HEK293 (cell line): ENCODE measurements at regions not wholly inside any gene's neighbourhood (a gene's known extent, or its start where the extent isn't known, plus 50 kb on each side); places are given as distances from the start of the nearest gene placed in this dataset.

Experiments used
- TCF7L2 ChIP-seq: IDR thresholded peaks from 2 replicates; pipeline ENCODE4 v1.6.1; 2011; ENCODE audit warnings: low read depth, mild to moderate bottlenecking, inconsistent platforms, low read length, moderate library complexity, borderline replicate concordance
- YY1 ChIP-seq: fragments of 450-650 bp; formaldehyde crosslinking; IDR thresholded peaks from 2 replicates; pipeline ENCODE4 v1.5.1; 2018; ENCODE audit warnings: missing biosample characterization, missing genetic modification characterization
- ZNF146 ChIP-seq: fragments of 450-650 bp; formaldehyde crosslinking; IDR thresholded peaks from 2 replicates; pipeline ENCODE4 v1.5.1; 2016; ENCODE audit warnings: missing biosample characterization, missing genetic modification characterization
- ZNF157 ChIP-seq: fragments of 450-650 bp; formaldehyde crosslinking; IDR thresholded peaks from 2 replicates; pipeline ENCODE4 v1.5.1; 2016; ENCODE audit warnings: missing biosample characterization, missing genetic modification characterization
- ZNF785 ChIP-seq: fragments of 450-650 bp; formaldehyde crosslinking; IDR thresholded peaks from 2 replicates; pipeline ENCODE4 v1.5.1; 2016; ENCODE audit warnings: missing biosample characterization, missing genetic modification characterization
- TF ChIP-seq, protein P1 (sequence below): fragments of 450-650 bp; formaldehyde crosslinking; IDR thresholded peaks from 2 replicates; pipeline ENCODE4 v1.5.1; 2016; ENCODE audit warnings: missing biosample characterization, missing genetic modification characterization
- TF ChIP-seq, protein P2 (sequence below): fragments of 450-650 bp; formaldehyde crosslinking; IDR thresholded peaks from 2 replicates; pipeline ENCODE4 v1.5.1; 2016; ENCODE audit warnings: missing biosample characterization, missing genetic modification characterization

DNA sequence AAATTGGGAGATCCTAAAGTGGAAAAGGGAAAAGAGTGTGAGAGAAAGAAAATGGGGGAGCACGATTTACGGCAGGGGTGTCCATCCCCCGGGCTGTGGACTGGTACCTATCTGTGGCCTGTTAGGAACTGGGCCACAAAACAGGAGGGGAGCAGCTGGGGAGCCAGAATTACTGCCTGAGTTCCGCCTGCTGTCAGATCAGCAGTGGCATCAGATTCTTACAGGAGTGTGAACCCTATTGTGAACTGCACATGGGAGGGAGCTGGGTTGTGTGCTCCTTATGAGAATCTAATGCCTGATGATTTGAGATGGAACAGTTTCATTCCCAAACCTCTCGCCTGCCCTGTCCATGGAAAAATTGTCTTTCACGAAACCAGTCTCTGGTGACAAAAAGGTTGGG, 108.3 kb upstream of the ADAMTSL1 start:
- TF ChIP-seq, protein P1, sequence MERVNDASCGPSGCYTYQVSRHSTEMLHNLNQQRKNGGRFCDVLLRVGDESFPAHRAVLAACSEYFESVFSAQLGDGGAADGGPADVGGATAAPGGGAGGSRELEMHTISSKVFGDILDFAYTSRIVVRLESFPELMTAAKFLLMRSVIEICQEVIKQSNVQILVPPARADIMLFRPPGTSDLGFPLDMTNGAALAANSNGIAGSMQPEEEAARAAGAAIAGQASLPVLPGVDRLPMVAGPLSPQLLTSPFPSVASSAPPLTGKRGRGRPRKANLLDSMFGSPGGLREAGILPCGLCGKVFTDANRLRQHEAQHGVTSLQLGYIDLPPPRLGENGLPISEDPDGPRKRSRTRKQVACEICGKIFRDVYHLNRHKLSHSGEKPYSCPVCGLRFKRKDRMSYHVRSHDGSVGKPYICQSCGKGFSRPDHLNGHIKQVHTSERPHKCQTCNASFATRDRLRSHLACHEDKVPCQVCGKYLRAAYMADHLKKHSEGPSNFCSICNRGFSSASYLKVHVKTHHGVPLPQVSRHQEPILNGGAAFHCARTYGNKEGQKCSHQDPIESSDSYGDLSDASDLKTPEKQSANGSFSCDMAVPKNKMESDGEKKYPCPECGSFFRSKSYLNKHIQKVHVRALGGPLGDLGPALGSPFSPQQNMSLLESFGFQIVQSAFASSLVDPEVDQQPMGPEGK (tag by site-specific recombination): no peak
- no peak for TF ChIP-seq ZNF785 (tag by site-specific recombination)
- TF ChIP-seq, protein P2, sequence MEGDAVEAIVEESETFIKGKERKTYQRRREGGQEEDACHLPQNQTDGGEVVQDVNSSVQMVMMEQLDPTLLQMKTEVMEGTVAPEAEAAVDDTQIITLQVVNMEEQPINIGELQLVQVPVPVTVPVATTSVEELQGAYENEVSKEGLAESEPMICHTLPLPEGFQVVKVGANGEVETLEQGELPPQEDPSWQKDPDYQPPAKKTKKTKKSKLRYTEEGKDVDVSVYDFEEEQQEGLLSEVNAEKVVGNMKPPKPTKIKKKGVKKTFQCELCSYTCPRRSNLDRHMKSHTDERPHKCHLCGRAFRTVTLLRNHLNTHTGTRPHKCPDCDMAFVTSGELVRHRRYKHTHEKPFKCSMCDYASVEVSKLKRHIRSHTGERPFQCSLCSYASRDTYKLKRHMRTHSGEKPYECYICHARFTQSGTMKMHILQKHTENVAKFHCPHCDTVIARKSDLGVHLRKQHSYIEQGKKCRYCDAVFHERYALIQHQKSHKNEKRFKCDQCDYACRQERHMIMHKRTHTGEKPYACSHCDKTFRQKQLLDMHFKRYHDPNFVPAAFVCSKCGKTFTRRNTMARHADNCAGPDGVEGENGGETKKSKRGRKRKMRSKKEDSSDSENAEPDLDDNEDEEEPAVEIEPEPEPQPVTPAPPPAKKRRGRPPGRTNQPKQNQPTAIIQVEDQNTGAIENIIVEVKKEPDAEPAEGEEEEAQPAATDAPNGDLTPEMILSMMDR (tag by site-specific recombination): no peak
- TF ChIP-seq ZNF157 (tag by site-specific recombination): no peak
- no peak for TF ChIP-seq ZNF146 (tag by site-specific recombination)
- TF ChIP-seq YY1 (tag by site-specific recombination): no peak
- no peak for TF ChIP-seq TCF7L2
